ENCODE measurements at regions not wholly inside any gene's neighbourhood (a gene's known extent, or its start where the extent isn't known, plus 50 kb on each side); places are given as distances from the start of the nearest gene placed in this dataset.

GRCh38 chr4:170522427-170522970, 432.7 kb upstream of the AADAT start:
- Histone ChIP-seq H3K9me3 (ENCODE audit: control insufficient read depth, insufficient read depth, low read length) (peaks cover 9% of the 10 kb centered on the region), H3K27ac (ENCODE audit: low read depth, low read length) (no peak overlapping the region), H3K4me3 (ENCODE audit: low read depth, low read length) (no peak overlapping the region), H3K27me3 (ENCODE audit: control insufficient read depth, insufficient read depth, low read length) (no peaks in the 10 kb centered on the region)
- no peak for DNase-seq (ENCODE audit: low read depth, low spot score)
- POLR2A ChIA-PET, result no interaction called here
- TF ChIP-seq CTCF (IDR thresholded peaks at IDR 0.05; ENCODE audit: low read depth, low read length), result no peak
- CTCF ChIA-PET, result no interaction called here

GRCh38 chr4:170497689-170498088, 407.9 kb upstream of the AADAT start:
- CTCF ChIA-PET, result no interaction called here
- TF ChIP-seq CTCF (IDR thresholded peaks at IDR 0.05; ENCODE audit: low read depth, low read length), result no peak
- H3K4me3 ChIP-seq (ENCODE audit: low read depth, low read length), result no peak overlapping the region
- H3K27ac ChIP-seq (ENCODE audit: low read depth, low read length), result no peak overlapping the region
- POLR2A ChIA-PET, result no interaction called here
- no peaks in the 10 kb centered on the region for H3K27me3 ChIP-seq (ENCODE audit: control insufficient read depth, insufficient read depth, low read length)
- H3K9me3 ChIP-seq (ENCODE audit: control insufficient read depth, insufficient read depth, low read length), result peaks cover 7% of the 10 kb centered on the region
- no peak for DNase-seq (ENCODE audit: low read depth, low spot score)

- Histone ChIP-seq H3K27me3 (ENCODE audit: control insufficient read depth, insufficient read depth, low read length) (no peaks in the 10 kb centered on the region), H3K27ac (ENCODE audit: low read depth, low read length) (no peak overlapping the region), H3K4me3 (ENCODE audit: low read depth, low read length) (no peak overlapping the region), H3K9me3 (ENCODE audit: control insufficient read depth, insufficient read depth, low read length) (peaks cover 7% of the 10 kb centered on the region)
- POLR2A ChIA-PET, result no interaction called here
- CTCF ChIA-PET, result no interaction called here
- TF ChIP-seq CTCF (IDR thresholded peaks at IDR 0.05; ENCODE audit: low read depth, low read length), result no peak
- DNase-seq (ENCODE audit: low read depth, low spot score), result no peak
Observed at GRCh38 chr4:170497112-170497511, 407.4 kb upstream of the AADAT start.

- ChIA-PET CTCF (no interaction called here), POLR2A (no interaction called here)
- no peak for DNase-seq (ENCODE audit: low read depth, low spot score)
- no peak overlapping the region for H3K27ac ChIP-seq (ENCODE audit: low read depth, low read length)
- H3K9me3 ChIP-seq (ENCODE audit: control insufficient read depth, insufficient read depth, low read length), result peaks cover under 1% of the 10 kb centered on the region; the same call in 1 of the 2 replicates
- TF ChIP-seq CTCF (IDR thresholded peaks at IDR 0.05; ENCODE audit: low read depth, low read length), result no peak
- H3K4me3 ChIP-seq (ENCODE audit: low read depth, low read length), result no peak overlapping the region
- no peaks in the 10 kb centered on the region for H3K27me3 ChIP-seq (ENCODE audit: control insufficient read depth, insufficient read depth, low read length)
Observed at GRCh38 chr4:170491981-170492380, 402.2 kb upstream of the AADAT start.

GRCh38 chr4:170476351-170476750, 386.6 kb upstream of the AADAT start:
- no peak for TF ChIP-seq CTCF (IDR thresholded peaks at IDR 0.05; ENCODE audit: low read depth, low read length)
- H3K4me3 ChIP-seq (ENCODE audit: low read depth, low read length), result no peak overlapping the region
- POLR2A ChIA-PET, result no interaction called here
- no peaks in the 10 kb centered on the region for H3K27me3 ChIP-seq (ENCODE audit: control insufficient read depth, insufficient read depth, low read length)
- DNase-seq (ENCODE audit: low read depth, low spot score), result no peak
- H3K9me3 ChIP-seq (ENCODE audit: control insufficient read depth, insufficient read depth, low read length), result no peaks in the 10 kb centered on the region
- no peak overlapping the region for H3K27ac ChIP-seq (ENCODE audit: low read depth, low read length)
- CTCF ChIA-PET, result no interaction called here
